ENCODE measurements at regions not wholly inside any gene's neighbourhood (a gene's known extent, or its start where the extent isn't known, plus 50 kb on each side); places are given as distances from the start of the nearest gene placed in this dataset.

- TF ChIP-seq POLR2A (IDR thresholded peaks at IDR 0.05) (no peak), CTCF (IDR thresholded peaks at IDR 0.05) (no peak), POLR2AphosphoS5 (IDR thresholded peaks at IDR 0.05) (no peak)
These were observed 391.0 kb downstream of the ICE1 start for GRCh38 chr5:5813441-5813840.
